GM18861 (cell line): ENCODE measurements at regions not wholly inside any gene's neighbourhood (a gene's known extent, or its start where the extent isn't known, plus 50 kb on each side); places are given as distances from the start of the nearest gene placed in this dataset.

ENCODE experiments used
- ATAC-seq: cut with Tn5 transposase; IDR thresholded peaks from one replicate; pipeline ENCODE4 v1.9.1; 2021; ENCODE audit not compliant: unreplicated experiment

GRCh38 chr22:47552024-47552423 lies 789.6 kb downstream of the TBC1D22A start:
- ATAC-seq = no peak

- no peak for ATAC-seq
Measured at GRCh38 chr22:47551431-47551775, 789.0 kb downstream of the TBC1D22A start.

- ATAC-seq = no peak
Measured at GRCh38 chr22:47550524-47551430, 788.3 kb downstream of the TBC1D22A start.

- ATAC-seq = no peak
Measured at GRCh38 chr22:47549741-47550340, 787.4 kb downstream of the TBC1D22A start.

GRCh38 chr22:47548953-47549740 lies 786.7 kb downstream of the TBC1D22A start:
- ATAC-seq = no peak

- ATAC-seq = no peak
Measured at GRCh38 chr22:47547881-47548650, 785.6 kb downstream of the TBC1D22A start.

- no peak for ATAC-seq
Measured at GRCh38 chr22:47547239-47547661, 784.8 kb downstream of the TBC1D22A start.

- no peak for ATAC-seq
Measured at GRCh38 chr22:47544696-47545095, 782.2 kb downstream of the TBC1D22A start.

GRCh38 chr22:47543447-47543846 lies 781.0 kb downstream of the TBC1D22A start:
- ATAC-seq = no peak

GRCh38 chr22:47540011-47540410 lies 777.6 kb downstream of the TBC1D22A start:
- no peak for ATAC-seq

- no peak for ATAC-seq
Measured at GRCh38 chr22:47539374-47539773, 776.9 kb downstream of the TBC1D22A start.

GRCh38 chr22:47535681-47536080 lies 773.2 kb downstream of the TBC1D22A start:
- no peak for ATAC-seq

GRCh38 chr22:47534804-47535410 lies 772.5 kb downstream of the TBC1D22A start:
- no peak for ATAC-seq

GRCh38 chr22:47533961-47534803 lies 771.7 kb downstream of the TBC1D22A start:
- no peak for ATAC-seq

- no peak for ATAC-seq
Measured at GRCh38 chr22:47517062-47517461, 754.6 kb downstream of the TBC1D22A start.

GRCh38 chr22:47515384-47516125 lies 753.1 kb downstream of the TBC1D22A start:
- no peak for ATAC-seq

GRCh38 chr22:47512617-47513016 lies 750.2 kb downstream of the TBC1D22A start:
- no peak for ATAC-seq

GRCh38 chr22:47504962-47505361 lies 742.5 kb downstream of the TBC1D22A start:
- ATAC-seq = no peak

- ATAC-seq = no peak
Measured at GRCh38 chr22:47498969-47499495, 736.6 kb downstream of the TBC1D22A start.
